GM12878 (cell line): ENCODE measurements at regions not wholly inside any gene's neighbourhood (a gene's known extent, or its start where the extent isn't known, plus 50 kb on each side); places are given as distances from the start of the nearest gene placed in this dataset.

ENCODE experiments used
- POLR2A ChIP-seq: IDR thresholded peaks from 2 replicates; pipeline ENCODE4 v1.6.1; 2011; ENCODE audit warnings: low read depth, mild to moderate bottlenecking, low read length
- RB1 ChIP-seq: fragments of 450-650 bp; formaldehyde crosslinking; IDR thresholded peaks from 2 replicates; pipeline ENCODE4 v1.6.1; 2017; ENCODE audit warnings: mild to moderate bottlenecking, borderline replicate concordance
- YY1 ChIP-seq: IDR thresholded peaks from 2 replicates; pipeline ENCODE4 v1.6.1; 2011; ENCODE audit warnings: low read depth, mild to moderate bottlenecking, low read length
- TF ChIP-seq, protein P1 (sequence below): IDR thresholded peaks from 2 replicates; pipeline ENCODE4 v1.6.1; 2011; ENCODE audit warnings: borderline replicate concordance, low read depth, mild to moderate bottlenecking, moderate library complexity, mixed read lengths, low read length; ENCODE audit not compliant: insufficient read depth; ENCODE audit errors: extremely low read length

DNA sequence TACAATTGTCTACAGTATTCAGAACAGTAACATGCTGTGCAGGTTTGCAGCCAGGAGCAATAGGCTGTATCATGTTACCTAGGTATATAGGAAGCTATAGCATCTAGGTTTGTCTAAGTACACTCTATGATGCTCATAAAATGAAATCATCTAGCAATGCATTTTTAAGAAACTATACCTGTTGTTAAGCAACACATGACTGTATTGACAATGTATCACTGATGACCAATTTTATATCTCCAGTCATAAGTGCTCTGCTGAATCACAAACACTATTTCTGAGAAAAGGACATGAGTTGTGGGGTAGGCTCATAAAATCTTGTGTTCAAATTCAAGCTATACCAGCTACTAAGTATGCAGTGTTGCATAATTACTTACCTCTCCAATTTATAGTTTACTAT, 501.3 kb downstream of the CD109 start:
- TF ChIP-seq RB1: no peak
- TF ChIP-seq POLR2A: no peak
- TF ChIP-seq, protein P1, sequence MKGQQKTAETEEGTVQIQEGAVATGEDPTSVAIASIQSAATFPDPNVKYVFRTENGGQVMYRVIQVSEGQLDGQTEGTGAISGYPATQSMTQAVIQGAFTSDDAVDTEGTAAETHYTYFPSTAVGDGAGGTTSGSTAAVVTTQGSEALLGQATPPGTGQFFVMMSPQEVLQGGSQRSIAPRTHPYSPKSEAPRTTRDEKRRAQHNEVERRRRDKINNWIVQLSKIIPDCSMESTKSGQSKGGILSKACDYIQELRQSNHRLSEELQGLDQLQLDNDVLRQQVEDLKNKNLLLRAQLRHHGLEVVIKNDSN: no peak
- no peak for TF ChIP-seq YY1
